Nephron progenitor cell (in vitro differentiated cells): ENCODE measurements at regions not wholly inside any gene's neighbourhood (a gene's known extent, or its start where the extent isn't known, plus 50 kb on each side); places are given as distances from the start of the nearest gene placed in this dataset.
A peak's percentile ranks its signal among the peaks of the same experiment; 100 is the strongest.

Experiments used
- DNase-seq: peaks from one replicate; pipeline ENCODE4 v3.0.0; 2021
- H3K27ac Mint-ChIP-seq: 2 replicates; pipeline ENCODE4 v1.8.0; 2021; ENCODE audit warnings: mild to moderate bottlenecking, moderate library complexity, mixed read lengths
- H3K27me3 Mint-ChIP-seq: 2 replicates; pipeline ENCODE4 v1.8.0; 2021; ENCODE audit warnings: mild to moderate bottlenecking, low read depth, mixed read lengths; ENCODE audit not compliant: poor library complexity
- H3K36me3 Mint-ChIP-seq: 2 replicates; pipeline ENCODE4 v1.8.0; 2021; ENCODE audit warnings: low read depth, mixed read lengths
- H3K4me1 Mint-ChIP-seq: 2 replicates; pipeline ENCODE4 v1.8.0; 2021; ENCODE audit warnings: mixed read lengths
- H3K4me3 Mint-ChIP-seq: 2 replicates; pipeline ENCODE4 v1.8.0; 2021; ENCODE audit warnings: mild to moderate bottlenecking, moderate library complexity, mixed read lengths
- H3K9me3 Mint-ChIP-seq: 2 replicates; pipeline ENCODE4 v1.8.0; 2021; ENCODE audit warnings: mild to moderate bottlenecking, moderate library complexity, mixed read lengths
- CTCF ChIP-seq: fragments of 200-600 bp; sonication (generic); IDR thresholded peaks from 2 replicates; pipeline ENCODE4 v1.5.0; 2021; ENCODE audit warnings: antibody characterized with exemption

- peaks cover 13% of the 10 kb centered on the region for H3K4me1 Mint-ChIP-seq
- no peak for TF ChIP-seq CTCF
- no peak overlapping the region for H3K4me3 Mint-ChIP-seq
- no peak for DNase-seq
- peaks cover 5% of the 10 kb centered on the region for H3K36me3 Mint-ChIP-seq
- H3K27ac Mint-ChIP-seq = no peak overlapping the region
- peaks cover 14% of the 10 kb centered on the region for H3K9me3 Mint-ChIP-seq
- peaks cover 23% of the 10 kb centered on the region for H3K27me3 Mint-ChIP-seq
These were observed 104.9 kb downstream of the RMI2 start for GRCh38 chr16:11450136-11450535.

DNA sequence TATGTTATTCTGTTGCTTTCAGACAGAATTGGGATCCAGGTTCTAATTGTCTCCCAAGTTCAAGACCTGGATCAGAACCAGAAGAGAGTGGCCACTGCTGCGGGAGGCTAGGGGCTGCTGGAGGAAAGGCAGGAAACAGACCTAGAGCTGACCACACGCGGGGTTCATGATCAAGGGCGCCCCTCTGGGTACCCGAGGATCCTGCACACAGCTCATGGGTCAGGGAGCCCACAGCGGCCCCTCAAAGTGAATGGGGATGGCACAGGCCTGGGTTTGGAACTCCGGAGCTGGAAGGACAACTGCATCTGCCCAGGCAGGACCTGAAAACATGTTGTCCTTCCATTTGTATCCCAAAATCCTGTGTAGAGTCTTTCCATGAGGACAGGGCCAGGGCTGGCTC is 107.0 kb downstream of the RMI2 start:
- Mint-ChIP-seq H3K4me1 (peaks cover 13% of the 10 kb centered on the region), H3K27ac (no peak overlapping the region), H3K36me3 (peaks cover 5% of the 10 kb centered on the region), H3K9me3 (peaks cover 20% of the 10 kb centered on the region), H3K4me3 (no peak overlapping the region), H3K27me3 (peaks cover 19% of the 10 kb centered on the region)
- DNase-seq = no peak
- no peak for TF ChIP-seq CTCF

DNA sequence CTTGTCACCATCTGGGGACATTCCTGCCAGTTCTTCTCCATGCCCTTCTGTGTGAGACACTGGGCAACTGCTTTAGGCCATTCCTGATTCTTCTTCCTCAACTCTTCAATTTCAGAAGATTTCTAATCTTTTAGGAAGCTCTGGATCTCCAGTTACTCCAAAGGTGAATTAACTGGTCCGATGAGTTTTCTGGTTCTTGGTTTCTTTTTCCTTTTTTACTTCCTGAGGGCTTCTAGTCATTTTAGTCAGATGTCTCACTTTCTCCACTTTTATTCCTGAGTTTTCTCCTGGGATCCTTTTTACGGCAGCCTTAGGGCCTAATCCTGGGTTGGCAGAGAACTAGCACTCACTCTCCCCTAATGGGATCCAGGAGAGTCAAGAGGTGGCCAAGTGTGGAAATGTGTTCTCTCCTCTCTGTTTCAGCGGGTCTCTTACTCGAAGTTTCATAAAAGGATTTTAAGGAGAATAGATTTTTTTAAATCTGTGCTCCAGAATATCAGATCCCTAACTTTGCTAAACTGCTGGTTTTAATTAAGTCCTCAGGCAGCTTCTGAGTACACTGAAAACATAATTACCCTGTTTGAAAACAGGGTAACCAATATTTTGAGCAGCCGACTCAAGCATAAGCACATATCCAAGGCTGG is 107.6 kb downstream of the RMI2 start:
- Mint-ChIP-seq H3K4me3 (no peak overlapping the region), H3K36me3 (peaks cover 5% of the 10 kb centered on the region), H3K27me3 (peaks cover 19% of the 10 kb centered on the region), H3K27ac (peak overlapping the region; percentile 7), H3K9me3 (peaks cover 20% of the 10 kb centered on the region), H3K4me1 (peaks cover 13% of the 10 kb centered on the region)
- DNase-seq = no peak
- TF ChIP-seq CTCF = no peak

GRCh38 chr16:11456741-11457140 is 111.5 kb downstream of the RMI2 start:
- Mint-ChIP-seq H3K27me3 (peaks cover 4% of the 10 kb centered on the region), H3K27ac (no peak overlapping the region), H3K4me1 (peaks cover 5% of the 10 kb centered on the region), H3K36me3 (peaks cover 5% of the 10 kb centered on the region), H3K9me3 (peaks cover 20% of the 10 kb centered on the region), H3K4me3 (no peak overlapping the region)
- TF ChIP-seq CTCF = no peak
- DNase-seq = no peak

- Mint-ChIP-seq H3K4me1 (peaks cover 5% of the 10 kb centered on the region), H3K27ac (no peak overlapping the region), H3K27me3 (peaks cover 8% of the 10 kb centered on the region), H3K9me3 (peaks cover 10% of the 10 kb centered on the region), H3K36me3 (peaks cover 1% of the 10 kb centered on the region), H3K4me3 (no peak overlapping the region)
- no peak for TF ChIP-seq CTCF
- DNase-seq = no peak
These were observed 114.5 kb downstream of the RMI2 start for GRCh38 chr16:11459722-11460121.

DNA sequence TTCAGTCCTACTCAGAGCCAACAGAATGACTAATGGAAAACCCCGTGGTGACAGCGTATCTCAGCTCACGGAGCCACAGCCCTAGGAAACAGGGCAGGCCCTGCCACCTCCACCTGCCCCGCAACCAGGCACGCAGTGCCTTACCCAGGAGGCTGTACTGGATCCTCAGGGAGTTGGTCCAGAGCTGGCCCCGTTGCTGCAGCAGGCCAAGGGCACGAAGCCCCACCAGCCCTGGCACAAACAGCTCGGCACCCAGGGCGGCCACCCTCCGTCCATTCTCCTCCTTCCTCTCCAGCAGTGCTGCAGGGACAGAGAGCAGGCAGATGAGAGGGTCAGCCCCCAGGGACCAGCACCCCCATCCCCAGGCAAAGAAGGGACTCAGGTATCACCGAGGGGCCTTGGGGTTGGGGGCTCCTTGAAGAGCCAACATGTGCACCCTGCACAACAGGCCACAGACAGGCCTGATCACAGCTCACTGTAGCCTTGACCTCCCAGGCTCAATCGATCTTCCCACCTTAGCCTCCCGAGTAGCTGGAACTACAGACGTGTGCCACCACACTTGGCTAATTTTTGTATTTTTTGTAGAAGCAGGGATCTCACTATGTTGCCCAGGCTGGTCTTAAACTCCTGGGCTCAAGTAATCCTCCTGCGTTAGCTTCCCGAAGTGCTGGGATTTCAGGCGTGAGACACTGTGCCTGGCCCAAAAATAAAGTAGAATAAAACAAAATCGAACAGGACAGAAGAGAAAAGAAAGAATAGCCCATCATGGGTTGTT is 115.7 kb downstream of the RMI2 start:
- no peak for TF ChIP-seq CTCF
- Mint-ChIP-seq H3K4me3 (no peak overlapping the region), H3K27ac (no peak overlapping the region), H3K36me3 (no peaks in the 10 kb centered on the region), H3K9me3 (peaks cover 5% of the 10 kb centered on the region), H3K27me3 (peaks cover 8% of the 10 kb centered on the region), H3K4me1 (peaks cover 5% of the 10 kb centered on the region)
- no peak for DNase-seq
